GM20000 (cell line): ENCODE measurements at regions not wholly inside any gene's neighbourhood (a gene's known extent, or its start where the extent isn't known, plus 50 kb on each side); places are given as distances from the start of the nearest gene placed in this dataset.

Experiments
- DNase-seq: peaks from one replicate; pipeline ENCODE4 v3.0.0; 2012; ENCODE audit warnings: low spot score
- CTCF ChIP-seq: IDR thresholded peaks from 2 replicates; pipeline ENCODE4 v1.5.1; 2012; ENCODE audit warnings: mild to moderate bottlenecking, control low read depth; ENCODE audit errors: extremely low read depth, missing control alignments

GRCh38 chr12:97404543-97404942 is 58.1 kb upstream of the RMST start:
- peak; percentile 48 for DNase-seq
- TF ChIP-seq CTCF: peak; percentile 70

- TF ChIP-seq CTCF: no peak
These were observed 54.2 kb upstream of the RMST start for GRCh38 chr12:97408363-97408762.

GRCh38 chr12:97411341-97411740 is 51.3 kb upstream of the RMST start:
- no peak for TF ChIP-seq CTCF
- no peak for DNase-seq

More at GRCh38 chr12:97408363-97408762, 54.2 kb upstream of the RMST start:
- no peak for DNase-seq
